Psoas muscle (tissue), 7 donors: ENCODE measurements at regions not wholly inside any gene's neighbourhood (a gene's known extent, or its start where the extent isn't known, plus 50 kb on each side); places are given as distances from the start of the nearest gene placed in this dataset.

Experiments used
- ATAC-seq, 4 donors: fragments of 200-7000 bp; cut with Tn5 transposase; one replicate each; pipeline ENCODE4 v1.9.1; 2020; ENCODE audit warnings: moderate library complexity in 3 of 4, mild to moderate bottlenecking in 2 of 4
- DNase-seq, 2 donors: peaks; one replicate each; pipeline ENCODE4 v3.0.0-alpha.2; 2020
- H3K27ac ChIP-seq: fragments of 200-600 bp; one replicate; pipeline ENCODE4 v1.8.0; 2022
- H3K27me3 ChIP-seq, 3 donors: fragments of 200-600 bp in 1 of 3; one replicate each; pipeline versions ENCODE4 v1.6.1 to v1.8.0; 2013 to 2022; ENCODE audit warnings: low read length in 2 of 3, mild to moderate bottlenecking in 2 of 3, moderate library complexity in 1 of 3; ENCODE audit not compliant: insufficient read depth in 3 of 3
- H3K36me3 ChIP-seq, 2 donors: fragments of 200-600 bp in 1 of 2; one replicate each; pipeline versions ENCODE4 v1.6.1 to v1.8.0; 2013 to 2022; ENCODE audit warnings: low read depth in 1 of 2, mild to moderate bottlenecking in 1 of 2, moderate library complexity in 1 of 2; ENCODE audit not compliant: insufficient read depth in 1 of 2
- H3K4me1 ChIP-seq: fragments of 200-600 bp; one replicate; pipeline ENCODE4 v1.8.0; 2022
- H3K4me3 ChIP-seq: fragments of 200-600 bp; one replicate; pipeline ENCODE4 v1.8.0; 2022; ENCODE audit warnings: mild to moderate bottlenecking
- H3K9me3 ChIP-seq: fragments of 200-600 bp; one replicate; pipeline ENCODE4 v1.8.0; 2022
- WGBS, 3 donors: extraction: QIAGEN DNeasy Blood & Tissue Kit; methylation state at CpG; one replicate each; pipeline versions ENCODE4 v1.1.6 to v1.1.7; 2013; 5-methylcytosine and 5-hydroxymethylcytosine counted together
- intact Hi-C, 2 donors: fragments of 100-400 bp; cut with DNase I; formaldehyde crosslinking; loops; one replicate each; pipeline versions ENCODE4 v1.11.0 to v1.14.2; 2022
- TF ChIP-seq, protein P1 (sequence below): fragments of 200-600 bp; IDR thresholded peaks from one replicate; pipeline ENCODE4 v1.8.0; 2022; ENCODE audit warnings: antibody characterized with exemption
- donor health status: healthy with polysubstance abuse.
- donor health status: DM: no; HTN: no; CAD: no; lungs with moderate emphysema.
- donor health status: Bipolar disorder and iron deficiency.
- donor health status: healthy.
- donor health status: DM: yes; HTN: yes; CAD: no.
- donor health status: DM: no; HTN: no; CAD: no.
- donor health status: DM: yes; HTN: yes; CAD: no.

DNA sequence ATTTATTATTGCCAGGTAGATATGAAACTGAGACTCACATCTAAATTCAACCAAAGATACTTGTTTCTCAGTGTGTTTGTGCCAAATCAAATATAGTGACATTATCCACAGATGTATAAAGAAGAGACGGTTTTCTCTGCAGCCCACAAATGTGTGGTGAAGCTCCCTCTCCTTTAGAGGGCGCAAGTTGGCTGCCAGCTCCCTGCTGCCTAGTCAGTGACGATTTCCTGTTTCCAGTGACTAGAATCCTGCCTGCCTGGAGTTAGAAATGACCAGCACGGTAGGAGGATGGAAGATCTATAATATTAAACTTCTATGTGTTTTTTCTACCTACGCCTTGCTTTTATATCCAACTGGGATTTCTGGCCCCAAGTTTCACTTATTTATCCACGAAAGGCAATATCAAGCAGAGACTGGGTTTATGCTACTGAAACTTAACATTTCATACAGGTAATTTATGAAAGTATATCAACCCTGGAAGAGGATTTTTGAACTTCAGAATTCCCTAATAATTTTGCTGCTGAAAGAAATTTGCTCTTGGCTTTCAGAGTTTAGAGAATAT, 1793.7 kb upstream of the TENM3 start:
- DNase-seq, result no peak
- Histone ChIP-seq H3K27ac (no peak overlapping the region), H3K27me3 (no peaks in the 10 kb centered on the region), H3K4me1 (no peaks in the 10 kb centered on the region), H3K4me3 (no peak overlapping the region), H3K9me3 (no peaks in the 10 kb centered on the region), H3K36me3 (no peaks in the 10 kb centered on the region)
- TF ChIP-seq, protein P1, sequence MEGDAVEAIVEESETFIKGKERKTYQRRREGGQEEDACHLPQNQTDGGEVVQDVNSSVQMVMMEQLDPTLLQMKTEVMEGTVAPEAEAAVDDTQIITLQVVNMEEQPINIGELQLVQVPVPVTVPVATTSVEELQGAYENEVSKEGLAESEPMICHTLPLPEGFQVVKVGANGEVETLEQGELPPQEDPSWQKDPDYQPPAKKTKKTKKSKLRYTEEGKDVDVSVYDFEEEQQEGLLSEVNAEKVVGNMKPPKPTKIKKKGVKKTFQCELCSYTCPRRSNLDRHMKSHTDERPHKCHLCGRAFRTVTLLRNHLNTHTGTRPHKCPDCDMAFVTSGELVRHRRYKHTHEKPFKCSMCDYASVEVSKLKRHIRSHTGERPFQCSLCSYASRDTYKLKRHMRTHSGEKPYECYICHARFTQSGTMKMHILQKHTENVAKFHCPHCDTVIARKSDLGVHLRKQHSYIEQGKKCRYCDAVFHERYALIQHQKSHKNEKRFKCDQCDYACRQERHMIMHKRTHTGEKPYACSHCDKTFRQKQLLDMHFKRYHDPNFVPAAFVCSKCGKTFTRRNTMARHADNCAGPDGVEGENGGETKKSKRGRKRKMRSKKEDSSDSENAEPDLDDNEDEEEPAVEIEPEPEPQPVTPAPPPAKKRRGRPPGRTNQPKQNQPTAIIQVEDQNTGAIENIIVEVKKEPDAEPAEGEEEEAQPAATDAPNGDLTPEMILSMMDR, result no peak
- intact Hi-C loops, result no loop called here
- 34 to 38% (median 35%) methylated on average over 6 of the region's 6 CpGs for WGBS, 3 donors
- ATAC-seq, result no peak

DNA sequence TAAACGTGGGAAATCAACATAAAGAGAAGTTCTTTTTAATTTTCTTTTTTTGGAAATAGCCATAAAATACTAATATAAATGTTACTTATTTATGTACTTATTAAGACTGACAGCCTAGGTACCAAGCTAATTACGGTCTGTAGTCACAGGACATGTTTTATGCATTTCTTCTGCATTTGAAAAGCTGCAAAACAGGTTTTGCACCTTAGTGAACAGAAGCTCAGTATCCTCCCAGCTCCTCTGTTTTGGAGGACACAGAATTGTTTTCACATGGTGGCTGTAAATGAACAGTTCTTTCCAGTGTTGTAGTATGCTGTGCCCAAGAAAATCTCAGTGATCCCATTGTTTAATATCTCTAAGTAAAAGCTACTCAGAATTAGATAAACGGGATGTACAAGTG, 1788.0 kb upstream of the TENM3 start:
- WGBS, 3 donors, result 54 to 62% (median 59%) methylated on average over 3 of the region's 3 CpGs
- H3K4me1 ChIP-seq, result no peaks in the 10 kb centered on the region
- H3K4me3 ChIP-seq, result no peak overlapping the region
- ATAC-seq, result no peak
- no peaks in the 10 kb centered on the region for H3K36me3 ChIP-seq
- H3K9me3 ChIP-seq, result no peaks in the 10 kb centered on the region
- H3K27ac ChIP-seq, result no peak overlapping the region
- intact Hi-C loops, result no loop called here
- TF ChIP-seq, protein P1, result no peak
- DNase-seq, result no peak
- H3K27me3 ChIP-seq, result no peaks in the 10 kb centered on the region

DNA sequence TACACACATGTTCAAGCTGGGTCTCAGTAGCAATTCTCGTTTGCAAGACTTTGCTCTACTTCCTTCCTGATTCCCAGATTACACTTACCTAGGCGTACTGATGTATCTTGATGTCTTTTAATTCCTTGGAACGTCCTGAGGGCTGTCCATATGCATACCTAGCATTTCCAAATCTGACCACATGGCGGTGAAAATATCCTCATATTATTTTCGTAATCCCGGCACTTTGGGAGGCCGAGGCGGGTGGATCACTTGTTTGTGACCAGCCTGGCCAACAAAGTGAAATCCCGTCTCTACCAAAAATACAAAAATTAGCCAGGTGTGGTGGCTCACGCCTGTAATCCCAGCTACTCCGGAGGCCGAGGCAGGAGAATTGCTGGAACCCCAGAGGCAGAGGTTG, 1786.3 kb upstream of the TENM3 start:
- Histone ChIP-seq H3K4me3 (no peak overlapping the region), H3K4me1 (no peaks in the 10 kb centered on the region), H3K27me3 (no peaks in the 10 kb centered on the region), H3K27ac (no peak overlapping the region), H3K36me3 (no peaks in the 10 kb centered on the region), H3K9me3 (no peaks in the 10 kb centered on the region)
- intact Hi-C loops, result no loop called here
- TF ChIP-seq, protein P1, result no peak
- DNase-seq (no peak), ATAC-seq (no peak)
- WGBS, 3 donors, result 86 to 88% (median 87%) methylated on average over 12 of the region's 12 CpGs

DNA sequence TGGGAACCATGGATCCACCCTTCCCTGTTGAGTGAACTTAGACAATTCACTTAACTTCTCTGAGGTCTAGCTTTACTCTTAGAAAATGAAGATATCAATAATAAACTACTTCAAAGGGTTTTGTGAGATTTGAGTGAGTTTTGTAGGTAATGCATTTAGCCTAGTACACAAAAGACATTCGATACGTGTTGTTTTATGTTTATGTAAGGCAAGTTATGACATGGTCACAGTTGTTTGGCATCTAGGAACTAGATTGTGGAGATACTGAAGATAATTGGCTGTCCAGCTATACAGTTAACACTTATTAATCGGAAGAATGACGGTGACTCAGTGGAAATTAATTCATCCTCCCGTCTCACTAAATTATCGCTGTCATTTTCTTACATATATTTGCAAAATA, 1781.1 kb upstream of the TENM3 start:
- Histone ChIP-seq H3K36me3 (no peaks in the 10 kb centered on the region), H3K4me1 (no peaks in the 10 kb centered on the region), H3K9me3 (no peaks in the 10 kb centered on the region), H3K27ac (no peak overlapping the region), H3K4me3 (no peak overlapping the region), H3K27me3 (no peaks in the 10 kb centered on the region)
- TF ChIP-seq, protein P1, result no peak
- ATAC-seq, result no peak
- WGBS, 3 donors, result 89 to 92% (median 89%) methylated on average over 6 of the region's 6 CpGs
- intact Hi-C loops, result no loop called here
- no peak for DNase-seq

DNA sequence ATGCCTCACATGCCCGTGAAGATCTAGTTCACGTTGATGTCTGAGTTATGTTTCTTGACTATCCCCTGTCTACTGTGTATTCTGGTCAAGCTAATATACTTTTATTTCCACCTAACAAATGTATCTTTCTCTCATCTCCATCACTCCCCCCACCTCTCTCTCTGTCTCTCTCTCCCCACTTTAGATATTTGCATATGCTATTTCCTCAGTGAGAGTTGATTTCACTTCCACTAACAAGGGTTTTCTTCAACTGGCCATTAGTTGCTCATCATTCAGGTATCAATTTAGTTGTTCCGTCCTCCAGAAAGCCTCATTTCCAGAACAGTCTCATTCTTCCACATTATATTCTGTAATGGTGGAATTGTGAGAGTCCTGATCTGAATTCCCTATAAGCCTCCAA, 1777.8 kb upstream of the TENM3 start:
- Histone ChIP-seq H3K36me3 (no peaks in the 10 kb centered on the region), H3K4me3 (no peak overlapping the region), H3K4me1 (no peaks in the 10 kb centered on the region), H3K27me3 (no peaks in the 10 kb centered on the region), H3K27ac (no peak overlapping the region), H3K9me3 (no peaks in the 10 kb centered on the region)
- intact Hi-C loops, result no loop called here
- no peak for DNase-seq
- WGBS, 3 donors, result 90 to 96% (median 93%) methylated on average over 3 of the region's 3 CpGs
- no peak for ATAC-seq
- TF ChIP-seq, protein P1, result no peak
